Smooth muscle cell (in vitro differentiated cells): ENCODE measurements at regions not wholly inside any gene's neighbourhood (a gene's known extent, or its start where the extent isn't known, plus 50 kb on each side); places are given as distances from the start of the nearest gene placed in this dataset.

ENCODE experiments used
- DNase-seq: peaks from one replicate; lab custom pipeline; 2025; ENCODE audit not compliant: unreplicated experiment; lab: John Stamatoyannopoulos, UW
- H2AFZ ChIP-seq: fragments of 200-600 bp; sonication (generic); 2 replicates; pipeline ENCODE4 v1.6.0; 2016; ENCODE audit warnings: antibody characterized with exemption, low read depth, mild to moderate bottlenecking
- H3F3A ChIP-seq: fragments of 200-600 bp; sonication (generic); 2 replicates; pipeline ENCODE4 v1.6.0; 2017; ENCODE audit warnings: antibody characterized with exemption, low read depth
- H3K27ac ChIP-seq: fragments of 200-600 bp; sonication (generic); 2 replicates; pipeline ENCODE4 v1.5.1; 2016; ENCODE audit warnings: low read depth, mild to moderate bottlenecking
- H3K27me3 ChIP-seq: fragments of 200-600 bp; sonication (generic); 2 replicates; pipeline ENCODE4 v1.6.1; 2016; ENCODE audit warnings: low read depth, mild to moderate bottlenecking
- H3K36me3 ChIP-seq: fragments of 200-600 bp; sonication (generic); 2 replicates; pipeline ENCODE4 v1.5.1; 2016; ENCODE audit warnings: low read depth
- H3K4me1 ChIP-seq: fragments of 200-600 bp; sonication (generic); 2 replicates; pipeline ENCODE4 v1.5.1; 2016; ENCODE audit warnings: low read depth
- H3K4me2 ChIP-seq: fragments of 200-600 bp; sonication (generic); 2 replicates; pipeline ENCODE4 v1.6.0; 2016; ENCODE audit warnings: mild to moderate bottlenecking
- H3K4me3 ChIP-seq: fragments of 200-600 bp; sonication (generic); 2 replicates; pipeline ENCODE4 v1.5.1; 2016; ENCODE audit warnings: mild to moderate bottlenecking
- H3K79me2 ChIP-seq: fragments of 200-600 bp; sonication (generic); 2 replicates; pipeline ENCODE4 v1.6.0; 2016; ENCODE audit warnings: low read depth, mild to moderate bottlenecking
- H3K9ac ChIP-seq: fragments of 200-600 bp; sonication (generic); 2 replicates; pipeline ENCODE4 v1.6.0; 2016; ENCODE audit warnings: low read depth
- H3K9me3 ChIP-seq: fragments of 200-600 bp; sonication (generic); replicated peaks from 2 replicates; pipeline ENCODE4 v1.5.1; 2016; ENCODE audit warnings: low read depth
- H4K20me1 ChIP-seq: fragments of 200-600 bp; sonication (generic); 2 replicates; pipeline ENCODE4 v1.6.0; 2016; ENCODE audit warnings: low read depth
- CTCF ChIP-seq: fragments of 200-600 bp; sonication (generic); IDR thresholded peaks from 2 replicates; pipeline ENCODE4 v1.5.1; 2017; ENCODE audit warnings: borderline replicate concordance, mild to moderate bottlenecking, antibody characterized with exemption; ENCODE audit not compliant: insufficient read depth, poor library complexity, severe bottlenecking
- WGBS: methylation state at CpG from one replicate; pipeline ENCODE4 v1.1.7; 2016; ENCODE audit warnings: low lambda C conversion rate; 5-methylcytosine and 5-hydroxymethylcytosine counted together

- Histone ChIP-seq H2AFZ (no peak overlapping the region), H3F3A (no peaks in the 10 kb centered on the region), H3K9me3 (no peaks in the 10 kb centered on the region), H3K27me3 (no peaks in the 10 kb centered on the region), H3K79me2 (no peaks in the 10 kb centered on the region), H3K4me1 (no peaks in the 10 kb centered on the region), H3K9ac (no peak overlapping the region), H3K4me2 (no peak overlapping the region), H3K27ac (no peak overlapping the region), H3K36me3 (no peaks in the 10 kb centered on the region), H4K20me1 (no peaks in the 10 kb centered on the region), H3K4me3 (no peak overlapping the region)
- TF ChIP-seq CTCF, result no peak
- WGBS, result 76% methylated on average over 1 of the region's 1 CpG
- DNase-seq, result no peak
Observed at GRCh38 chr15:31830591-31830990, 199.7 kb upstream of the CHRNA7 start.

- no peaks in the 10 kb centered on the region for H4K20me1 ChIP-seq
- no peak for TF ChIP-seq CTCF
- WGBS, result 90% methylated on average over 10 of the region's 10 CpGs
- H3K4me1 ChIP-seq, result no peaks in the 10 kb centered on the region
- H3K4me2 ChIP-seq, result no peak overlapping the region
- H3K9ac ChIP-seq, result no peak overlapping the region
- no peaks in the 10 kb centered on the region for H3K9me3 ChIP-seq
- no peaks in the 10 kb centered on the region for H3F3A ChIP-seq
- H3K79me2 ChIP-seq, result no peaks in the 10 kb centered on the region
- no peak overlapping the region for H2AFZ ChIP-seq
- no peak overlapping the region for H3K27ac ChIP-seq
- H3K4me3 ChIP-seq, result no peak overlapping the region
- no peaks in the 10 kb centered on the region for H3K27me3 ChIP-seq
- H3K36me3 ChIP-seq, result no peaks in the 10 kb centered on the region
- DNase-seq, result no peak
Observed at GRCh38 chr15:31831596-31831995, 198.7 kb upstream of the CHRNA7 start.

GRCh38 chr15:31834654-31835053 lies 195.7 kb upstream of the CHRNA7 start:
- Histone ChIP-seq H3K27me3 (no peaks in the 10 kb centered on the region), H3K4me1 (no peaks in the 10 kb centered on the region), H3K9ac (no peak overlapping the region), H2AFZ (no peak overlapping the region), H3K4me2 (no peak overlapping the region), H4K20me1 (no peaks in the 10 kb centered on the region), H3K36me3 (no peaks in the 10 kb centered on the region), H3K4me3 (no peak overlapping the region), H3K9me3 (no peaks in the 10 kb centered on the region), H3K27ac (no peak overlapping the region), H3F3A (no peaks in the 10 kb centered on the region), H3K79me2 (no peaks in the 10 kb centered on the region)
- TF ChIP-seq CTCF, result no peak
- 79% methylated on average over 3 of the region's 3 CpGs for WGBS
- DNase-seq, result no peak

GRCh38 chr15:31839388-31839787 lies 190.9 kb upstream of the CHRNA7 start:
- H3F3A ChIP-seq, result no peaks in the 10 kb centered on the region
- WGBS, result 90% methylated on average over 3 of the region's 3 CpGs
- no peak overlapping the region for H3K4me2 ChIP-seq
- no peaks in the 10 kb centered on the region for H3K4me1 ChIP-seq
- TF ChIP-seq CTCF, result no peak
- no peaks in the 10 kb centered on the region for H3K36me3 ChIP-seq
- H3K27ac ChIP-seq, result no peak overlapping the region
- no peak overlapping the region for H2AFZ ChIP-seq
- no peak overlapping the region for H3K9ac ChIP-seq
- no peak for DNase-seq
- H3K4me3 ChIP-seq, result no peak overlapping the region
- no peaks in the 10 kb centered on the region for H3K9me3 ChIP-seq
- H3K27me3 ChIP-seq, result no peaks in the 10 kb centered on the region
- no peaks in the 10 kb centered on the region for H3K79me2 ChIP-seq
- H4K20me1 ChIP-seq, result no peaks in the 10 kb centered on the region
